Type B pancreatic cell (in vitro differentiated cells): ENCODE measurements at regions not wholly inside any gene's neighbourhood (a gene's known extent, or its start where the extent isn't known, plus 50 kb on each side); places are given as distances from the start of the nearest gene placed in this dataset.

Source experiments
- DNase-seq: peaks from one replicate; pipeline ENCODE4 v3.0.0; 2021; ENCODE audit warnings: mixed read lengths; ENCODE audit not compliant: unreplicated experiment; ENCODE audit errors: extremely low spot score
- H3K27ac Mint-ChIP-seq: 2 replicates; pipeline ENCODE4 v1.8.0; 2021; ENCODE audit warnings: mild to moderate bottlenecking, mixed read lengths
- H3K27me3 Mint-ChIP-seq: 2 replicates; pipeline ENCODE4 v1.8.0; 2021; ENCODE audit warnings: mixed read lengths
- H3K36me3 Mint-ChIP-seq: 2 replicates; pipeline ENCODE4 v1.8.0; 2021; ENCODE audit warnings: mixed read lengths
- H3K4me1 Mint-ChIP-seq: one replicate; pipeline ENCODE4 v1.8.0; 2021; ENCODE audit warnings: mixed read lengths; ENCODE audit not compliant: unreplicated experiment
- H3K4me3 Mint-ChIP-seq: 2 replicates; pipeline ENCODE4 v1.8.0; 2021; ENCODE audit warnings: mild to moderate bottlenecking, mixed read lengths
- H3K9me3 Mint-ChIP-seq: 2 replicates; pipeline ENCODE4 v1.8.0; 2021; ENCODE audit warnings: mixed read lengths
- TF ChIP-seq, protein P1 (sequence below): fragments of 200-600 bp; sonication (generic); conservative IDR thresholded peaks from 2 replicates; pipeline ENCODE4 v1.5.0; 2021; ENCODE audit warnings: antibody characterized with exemption, mild to moderate bottlenecking

DNA sequence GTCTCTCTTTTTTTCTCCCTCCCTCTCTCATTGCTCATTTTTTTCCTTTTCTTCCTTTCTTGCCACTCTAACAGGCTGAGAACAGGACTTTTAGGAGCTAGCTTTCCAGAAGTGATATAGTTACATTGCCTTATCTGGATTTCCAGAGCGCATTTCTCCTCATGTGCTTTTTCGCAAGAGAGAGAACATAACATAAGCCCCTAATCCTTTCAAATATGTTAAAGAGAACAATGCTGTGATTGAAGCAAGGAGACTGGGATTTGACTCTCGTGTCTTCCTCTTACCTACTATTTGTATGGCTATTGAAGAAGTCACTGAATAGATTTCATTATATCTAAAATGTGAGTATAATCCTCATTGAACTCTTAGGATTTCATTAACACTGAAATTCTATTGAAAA is 101.2 kb upstream of the PRPS1L1 start:
- peaks cover 4% of the 10 kb centered on the region for H3K9me3 Mint-ChIP-seq
- no peak overlapping the region for H3K4me3 Mint-ChIP-seq
- H3K27ac Mint-ChIP-seq, result no peak overlapping the region
- H3K36me3 Mint-ChIP-seq, result no peaks in the 10 kb centered on the region
- no peak for DNase-seq
- peaks cover 25% of the 10 kb centered on the region for H3K4me1 Mint-ChIP-seq
- no peaks in the 10 kb centered on the region for H3K27me3 Mint-ChIP-seq
- TF ChIP-seq, protein P1, sequence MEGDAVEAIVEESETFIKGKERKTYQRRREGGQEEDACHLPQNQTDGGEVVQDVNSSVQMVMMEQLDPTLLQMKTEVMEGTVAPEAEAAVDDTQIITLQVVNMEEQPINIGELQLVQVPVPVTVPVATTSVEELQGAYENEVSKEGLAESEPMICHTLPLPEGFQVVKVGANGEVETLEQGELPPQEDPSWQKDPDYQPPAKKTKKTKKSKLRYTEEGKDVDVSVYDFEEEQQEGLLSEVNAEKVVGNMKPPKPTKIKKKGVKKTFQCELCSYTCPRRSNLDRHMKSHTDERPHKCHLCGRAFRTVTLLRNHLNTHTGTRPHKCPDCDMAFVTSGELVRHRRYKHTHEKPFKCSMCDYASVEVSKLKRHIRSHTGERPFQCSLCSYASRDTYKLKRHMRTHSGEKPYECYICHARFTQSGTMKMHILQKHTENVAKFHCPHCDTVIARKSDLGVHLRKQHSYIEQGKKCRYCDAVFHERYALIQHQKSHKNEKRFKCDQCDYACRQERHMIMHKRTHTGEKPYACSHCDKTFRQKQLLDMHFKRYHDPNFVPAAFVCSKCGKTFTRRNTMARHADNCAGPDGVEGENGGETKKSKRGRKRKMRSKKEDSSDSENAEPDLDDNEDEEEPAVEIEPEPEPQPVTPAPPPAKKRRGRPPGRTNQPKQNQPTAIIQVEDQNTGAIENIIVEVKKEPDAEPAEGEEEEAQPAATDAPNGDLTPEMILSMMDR, result no peak

DNA sequence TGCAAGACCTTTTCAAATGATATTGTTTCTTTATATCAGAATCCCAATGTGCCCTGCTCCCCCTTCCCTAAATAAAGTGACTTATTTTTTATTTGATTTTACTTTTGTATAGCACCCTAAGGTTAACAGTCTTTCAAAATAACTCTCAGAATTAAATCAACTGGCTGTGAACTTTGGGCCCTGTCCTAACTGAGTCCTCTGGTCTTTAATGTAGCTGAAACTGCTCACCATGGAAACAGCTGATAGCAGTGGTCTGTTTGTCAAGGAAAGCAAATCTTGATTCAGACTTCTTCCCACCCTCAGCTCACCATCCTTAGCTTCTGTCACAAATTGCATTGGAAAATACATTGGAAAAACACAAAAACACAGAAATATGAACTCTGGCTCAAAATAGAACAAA is 105.2 kb upstream of the PRPS1L1 start:
- TF ChIP-seq, protein P1, result no peak
- Mint-ChIP-seq H3K4me1 (peaks cover 11% of the 10 kb centered on the region), H3K36me3 (no peaks in the 10 kb centered on the region), H3K4me3 (no peak overlapping the region), H3K27ac (no peak overlapping the region), H3K27me3 (no peaks in the 10 kb centered on the region), H3K9me3 (no peaks in the 10 kb centered on the region)
- DNase-seq, result no peak

DNA sequence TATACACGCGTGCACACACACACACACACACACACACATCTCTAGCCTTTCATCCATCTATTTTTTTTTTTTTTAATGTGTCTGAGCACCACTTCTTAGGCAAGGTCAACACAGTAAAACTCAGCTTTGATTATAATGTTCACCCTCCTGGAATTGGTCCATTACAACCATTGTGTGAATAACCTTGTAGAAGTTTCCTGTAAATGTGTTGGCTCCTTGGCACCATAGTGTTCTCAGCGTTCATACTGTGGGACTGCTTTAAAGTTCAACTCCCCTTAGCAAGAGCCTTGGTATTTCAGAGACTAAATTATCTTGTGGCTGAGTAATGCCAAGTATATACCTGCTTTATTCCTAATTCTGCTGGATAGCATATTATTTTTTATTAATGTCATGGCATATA is 106.3 kb upstream of the PRPS1L1 start:
- no peak for DNase-seq
- Mint-ChIP-seq H3K27me3 (no peaks in the 10 kb centered on the region), H3K9me3 (no peaks in the 10 kb centered on the region), H3K4me1 (peaks cover 7% of the 10 kb centered on the region), H3K36me3 (no peaks in the 10 kb centered on the region), H3K27ac (no peak overlapping the region), H3K4me3 (no peak overlapping the region)
- TF ChIP-seq, protein P1, result no peak

DNA sequence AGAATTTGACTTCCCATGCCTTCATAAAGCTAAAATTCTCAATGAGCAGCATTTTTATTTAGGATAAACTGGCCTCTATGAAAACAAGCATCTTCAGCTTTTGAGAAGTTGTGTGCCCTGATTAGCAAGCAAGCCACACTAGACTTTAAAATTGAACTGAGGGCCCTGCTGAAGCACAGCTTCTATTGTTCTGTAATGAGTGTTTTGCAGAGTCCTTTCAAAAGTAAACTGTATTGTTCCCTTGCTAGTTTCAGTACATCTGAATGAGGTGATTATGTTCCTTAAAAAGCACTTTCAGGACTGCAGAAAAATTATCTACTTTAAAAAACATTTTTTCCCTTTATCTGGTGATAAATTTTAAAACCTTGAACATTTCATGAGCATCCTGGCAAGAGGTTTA is 113.3 kb upstream of the PRPS1L1 start:
- no peak overlapping the region for H3K4me3 Mint-ChIP-seq
- H3K27me3 Mint-ChIP-seq, result peaks cover 3% of the 10 kb centered on the region
- no peaks in the 10 kb centered on the region for H3K9me3 Mint-ChIP-seq
- TF ChIP-seq, protein P1, result no peak
- no peaks in the 10 kb centered on the region for H3K4me1 Mint-ChIP-seq
- H3K36me3 Mint-ChIP-seq, result no peaks in the 10 kb centered on the region
- DNase-seq, result no peak
- H3K27ac Mint-ChIP-seq, result no peak overlapping the region

DNA sequence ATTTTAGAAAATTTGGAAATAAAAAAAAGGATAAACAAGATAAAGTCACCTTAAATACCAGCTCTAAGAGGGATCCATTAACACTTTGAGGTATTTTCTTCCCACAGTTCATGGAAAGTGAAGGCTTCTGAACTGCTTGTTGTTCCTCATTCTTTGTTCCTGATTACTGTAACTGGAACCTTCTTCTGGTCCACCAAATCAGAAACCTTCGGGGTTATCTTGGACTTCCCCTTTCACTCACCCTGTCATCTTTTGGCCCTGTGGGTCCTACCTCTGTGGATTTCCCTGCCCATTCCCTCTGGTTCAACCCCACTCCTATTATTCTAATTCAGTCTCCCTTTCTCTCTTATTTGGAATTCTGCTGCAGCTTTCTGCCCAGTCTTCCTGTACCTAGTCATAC is 116.5 kb upstream of the PRPS1L1 start:
- Mint-ChIP-seq H3K27me3 (peaks cover 3% of the 10 kb centered on the region), H3K36me3 (no peaks in the 10 kb centered on the region), H3K9me3 (no peaks in the 10 kb centered on the region), H3K4me3 (no peak overlapping the region), H3K27ac (no peak overlapping the region), H3K4me1 (no peaks in the 10 kb centered on the region)
- TF ChIP-seq, protein P1, result no peak
- no peak for DNase-seq

DNA sequence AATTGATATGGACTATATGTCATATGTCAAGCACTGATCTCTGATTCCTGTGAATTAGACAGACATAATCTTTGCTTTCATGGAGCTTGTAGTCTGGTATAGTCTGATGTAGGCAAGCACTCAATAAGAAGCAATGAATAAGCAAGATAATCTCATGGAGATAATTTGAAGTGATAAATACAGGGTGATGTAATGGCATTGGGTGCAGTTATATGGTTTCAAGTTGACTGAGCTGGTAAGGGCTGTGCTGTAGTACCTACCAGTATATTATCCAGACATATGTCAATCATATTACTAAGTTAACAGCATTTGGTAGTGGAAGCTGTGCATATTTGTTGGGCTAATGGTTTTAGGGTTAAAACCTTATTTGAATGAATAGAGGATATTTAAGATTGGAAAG is 117.5 kb upstream of the PRPS1L1 start:
- H3K4me1 Mint-ChIP-seq, result no peaks in the 10 kb centered on the region
- H3K36me3 Mint-ChIP-seq, result no peaks in the 10 kb centered on the region
- DNase-seq, result no peak
- H3K4me3 Mint-ChIP-seq, result no peak overlapping the region
- peaks cover 3% of the 10 kb centered on the region for H3K27me3 Mint-ChIP-seq
- H3K27ac Mint-ChIP-seq, result no peak overlapping the region
- TF ChIP-seq, protein P1, result no peak
- no peaks in the 10 kb centered on the region for H3K9me3 Mint-ChIP-seq
